ENCODE measurements at regions not wholly inside any gene's neighbourhood (a gene's known extent, or its start where the extent isn't known, plus 50 kb on each side); places are given as distances from the start of the nearest gene placed in this dataset.

GRCh38 chr18:67302043-67302442, 214.5 kb downstream of the DSEL start:
- Histone ChIP-seq H3K27ac (ENCODE audit: low read length) (no peak overlapping the region), H3K9me3 (replicated peaks; ENCODE audit: control insufficient read depth, low read depth, low read length) (peaks cover 14% of the 10 kb centered on the region), H3K4me1 (ENCODE audit: control insufficient read depth, insufficient read depth, low read length) (no peaks in the 10 kb centered on the region), H3K4me3 (ENCODE audit: low read length) (no peak overlapping the region), H3K27me3 (ENCODE audit: control insufficient read depth, insufficient read depth, low read length) (no peaks in the 10 kb centered on the region), H3K36me3 (ENCODE audit: control insufficient read depth, insufficient read depth, low read length) (no peaks in the 10 kb centered on the region)
- DNase-seq = no peak
- no CpG with 5 or more reads among the region's 1 CpG for whole genome bisulfite sequencing (ENCODE audit: insufficient coverage)

DNA sequence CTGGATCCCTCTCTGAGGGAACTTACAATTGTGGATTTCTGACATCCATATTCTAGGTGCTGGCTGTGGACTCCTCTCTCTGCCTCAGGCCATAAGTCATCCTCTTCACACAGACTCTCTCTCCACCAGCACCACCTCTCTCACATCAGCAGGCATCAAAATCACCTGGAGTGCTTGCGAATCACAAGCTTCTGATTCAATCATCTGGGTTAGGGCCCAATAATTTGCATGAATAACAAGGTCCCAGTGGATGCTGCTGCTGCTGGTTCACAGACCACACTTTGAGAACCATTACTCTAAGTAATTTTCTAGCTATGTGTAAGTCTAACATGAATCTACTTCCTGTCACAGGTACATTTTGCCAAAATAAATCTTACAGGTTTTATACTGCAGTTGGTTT, 214.9 kb downstream of the DSEL start:
- no peak for DNase-seq
- Histone ChIP-seq H3K27ac (ENCODE audit: low read length) (no peak overlapping the region), H3K36me3 (ENCODE audit: control insufficient read depth, insufficient read depth, low read length) (no peaks in the 10 kb centered on the region), H3K4me1 (ENCODE audit: control insufficient read depth, insufficient read depth, low read length) (no peaks in the 10 kb centered on the region), H3K27me3 (ENCODE audit: control insufficient read depth, insufficient read depth, low read length) (no peaks in the 10 kb centered on the region), H3K4me3 (ENCODE audit: low read length) (no peak overlapping the region), H3K9me3 (replicated peaks; ENCODE audit: control insufficient read depth, low read depth, low read length) (peaks cover 14% of the 10 kb centered on the region)
- no CpG with 5 or more reads among the region's 1 CpG for WGBS (ENCODE audit: insufficient coverage)

- H3K4me1 ChIP-seq (ENCODE audit: control insufficient read depth, insufficient read depth, low read length) = no peaks in the 10 kb centered on the region
- DNase-seq = no peak
- WGBS (ENCODE audit: insufficient coverage) = 92% methylated on average over 3 of the region's 4 CpGs
- H3K9me3 ChIP-seq (replicated peaks; ENCODE audit: control insufficient read depth, low read depth, low read length) = peaks cover 14% of the 10 kb centered on the region
- no peak overlapping the region for H3K4me3 ChIP-seq (ENCODE audit: low read length)
- no peak overlapping the region for H3K27ac ChIP-seq (ENCODE audit: low read length)
- H3K27me3 ChIP-seq (ENCODE audit: control insufficient read depth, insufficient read depth, low read length) = no peaks in the 10 kb centered on the region
- H3K36me3 ChIP-seq (ENCODE audit: control insufficient read depth, insufficient read depth, low read length) = no peaks in the 10 kb centered on the region
These were observed 216.0 kb downstream of the DSEL start for GRCh38 chr18:67300498-67300897.

- Histone ChIP-seq H3K27ac (ENCODE audit: low read length) (no peak overlapping the region), H3K4me1 (ENCODE audit: control insufficient read depth, insufficient read depth, low read length) (no peaks in the 10 kb centered on the region), H3K9me3 (replicated peaks; ENCODE audit: control insufficient read depth, low read depth, low read length) (no peaks in the 10 kb centered on the region), H3K27me3 (ENCODE audit: control insufficient read depth, insufficient read depth, low read length) (no peaks in the 10 kb centered on the region), H3K36me3 (ENCODE audit: control insufficient read depth, insufficient read depth, low read length) (no peaks in the 10 kb centered on the region), H3K4me3 (ENCODE audit: low read length) (no peak overlapping the region)
- no peak for DNase-seq
- WGBS (ENCODE audit: insufficient coverage) = 64% methylated on average over 2 of the region's 3 CpGs
These were observed 223.7 kb downstream of the DSEL start for GRCh38 chr18:67292814-67293213.

GRCh38 chr18:67290421-67290820, 226.1 kb downstream of the DSEL start:
- Histone ChIP-seq H3K27ac (ENCODE audit: low read length) (no peak overlapping the region), H3K27me3 (ENCODE audit: control insufficient read depth, insufficient read depth, low read length) (no peaks in the 10 kb centered on the region), H3K36me3 (ENCODE audit: control insufficient read depth, insufficient read depth, low read length) (no peaks in the 10 kb centered on the region), H3K4me3 (ENCODE audit: low read length) (no peak overlapping the region), H3K4me1 (ENCODE audit: control insufficient read depth, insufficient read depth, low read length) (no peaks in the 10 kb centered on the region), H3K9me3 (replicated peaks; ENCODE audit: control insufficient read depth, low read depth, low read length) (no peaks in the 10 kb centered on the region)
- no peak for DNase-seq
- no CpG with 5 or more reads among the region's 4 CpGs for WGBS (ENCODE audit: insufficient coverage)

DNA sequence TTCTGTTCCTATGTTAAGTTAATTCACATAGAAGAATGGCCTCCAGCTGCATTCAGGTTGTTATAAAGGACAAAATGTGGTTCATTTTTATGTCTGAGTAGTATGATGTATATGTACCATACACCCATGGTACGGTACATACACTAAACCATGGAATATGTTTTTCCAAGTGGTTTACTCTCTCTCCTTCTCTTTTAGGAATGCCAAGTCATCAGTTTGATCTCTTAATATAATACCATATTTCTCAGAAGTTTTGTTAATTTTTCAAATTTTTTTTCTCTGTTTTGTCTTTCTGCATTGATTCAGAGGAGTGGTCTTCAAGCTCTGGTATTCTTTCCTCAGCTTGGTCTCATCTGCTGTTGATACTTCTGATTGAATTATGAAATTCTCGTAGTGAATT, 230.9 kb downstream of the DSEL start:
- no peaks in the 10 kb centered on the region for H3K9me3 ChIP-seq (replicated peaks; ENCODE audit: control insufficient read depth, low read depth, low read length)
- no CpG with 5 or more reads among the region's 2 CpGs for WGBS (ENCODE audit: insufficient coverage)
- H3K4me3 ChIP-seq (ENCODE audit: low read length) = no peak overlapping the region
- H3K36me3 ChIP-seq (ENCODE audit: control insufficient read depth, insufficient read depth, low read length) = no peaks in the 10 kb centered on the region
- DNase-seq = no peak
- H3K27ac ChIP-seq (ENCODE audit: low read length) = no peak overlapping the region
- no peaks in the 10 kb centered on the region for H3K27me3 ChIP-seq (ENCODE audit: control insufficient read depth, insufficient read depth, low read length)
- no peaks in the 10 kb centered on the region for H3K4me1 ChIP-seq (ENCODE audit: control insufficient read depth, insufficient read depth, low read length)

- H3K27ac ChIP-seq (ENCODE audit: low read length) = no peak overlapping the region
- H3K9me3 ChIP-seq (replicated peaks; ENCODE audit: control insufficient read depth, low read depth, low read length) = no peaks in the 10 kb centered on the region
- H3K27me3 ChIP-seq (ENCODE audit: control insufficient read depth, insufficient read depth, low read length) = no peaks in the 10 kb centered on the region
- no peak overlapping the region for H3K4me3 ChIP-seq (ENCODE audit: low read length)
- H3K4me1 ChIP-seq (ENCODE audit: control insufficient read depth, insufficient read depth, low read length) = no peaks in the 10 kb centered on the region
- DNase-seq = peak; percentile 2
- H3K36me3 ChIP-seq (ENCODE audit: control insufficient read depth, insufficient read depth, low read length) = no peaks in the 10 kb centered on the region
These were observed 233.7 kb downstream of the DSEL start for GRCh38 chr18:67282796-67283195.

GRCh38 chr18:67281746-67282145, 234.8 kb downstream of the DSEL start:
- no peak overlapping the region for H3K27ac ChIP-seq (ENCODE audit: low read length)
- 83% methylated on average over 1 of the region's 1 CpG for WGBS (ENCODE audit: insufficient coverage)
- DNase-seq = no peak
- H3K27me3 ChIP-seq (ENCODE audit: control insufficient read depth, insufficient read depth, low read length) = no peaks in the 10 kb centered on the region
- H3K9me3 ChIP-seq (replicated peaks; ENCODE audit: control insufficient read depth, low read depth, low read length) = no peaks in the 10 kb centered on the region
- H3K4me3 ChIP-seq (ENCODE audit: low read length) = no peak overlapping the region
- H3K4me1 ChIP-seq (ENCODE audit: control insufficient read depth, insufficient read depth, low read length) = no peaks in the 10 kb centered on the region
- H3K36me3 ChIP-seq (ENCODE audit: control insufficient read depth, insufficient read depth, low read length) = no peaks in the 10 kb centered on the region

DNA sequence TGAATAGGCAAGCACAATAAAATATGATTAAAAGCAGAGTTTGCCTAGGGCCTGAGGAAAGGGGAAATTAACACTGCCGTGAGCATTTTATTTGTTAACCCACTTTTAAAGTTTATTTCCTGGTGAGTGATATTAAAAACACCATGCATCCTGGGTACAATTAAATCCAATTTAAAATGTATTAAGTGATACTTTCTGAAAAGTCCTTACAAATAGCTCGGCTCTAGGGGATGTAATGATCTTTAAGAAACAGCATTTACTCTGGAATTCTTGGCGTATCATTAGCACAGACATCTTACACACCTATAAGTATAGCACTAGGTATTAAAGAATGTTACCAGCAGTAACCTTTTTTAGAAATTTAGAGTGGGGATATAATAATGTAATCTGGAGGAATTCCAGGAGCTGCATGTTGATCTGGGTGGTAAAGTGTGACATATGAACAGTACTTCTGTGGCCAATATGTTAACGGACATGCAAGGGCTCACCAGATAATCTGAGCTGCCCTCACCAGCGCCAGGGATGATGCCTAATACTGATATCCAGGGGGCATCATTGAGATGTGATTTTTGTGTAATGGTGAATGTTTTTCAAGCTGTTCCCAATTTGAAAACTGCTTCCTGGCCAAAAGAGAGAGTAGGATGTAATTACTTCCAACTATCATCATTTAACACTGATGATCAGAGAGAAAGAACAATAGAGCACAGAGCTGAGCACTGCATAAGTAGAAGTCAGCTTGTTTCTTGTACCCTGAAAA, 235.9 kb downstream of the DSEL start:
- H3K4me3 ChIP-seq (ENCODE audit: low read length) = no peak overlapping the region
- no peaks in the 10 kb centered on the region for H3K27me3 ChIP-seq (ENCODE audit: control insufficient read depth, insufficient read depth, low read length)
- 69% methylated on average over 2 of the region's 5 CpGs for WGBS (ENCODE audit: insufficient coverage)
- DNase-seq = peak; percentile 4
- no peak overlapping the region for H3K27ac ChIP-seq (ENCODE audit: low read length)
- H3K4me1 ChIP-seq (ENCODE audit: control insufficient read depth, insufficient read depth, low read length) = no peaks in the 10 kb centered on the region
- H3K36me3 ChIP-seq (ENCODE audit: control insufficient read depth, insufficient read depth, low read length) = no peaks in the 10 kb centered on the region
- no peaks in the 10 kb centered on the region for H3K9me3 ChIP-seq (replicated peaks; ENCODE audit: control insufficient read depth, low read depth, low read length)

- Histone ChIP-seq H3K4me1 (ENCODE audit: control insufficient read depth, insufficient read depth, low read length) (no peaks in the 10 kb centered on the region), H3K9me3 (replicated peaks; ENCODE audit: control insufficient read depth, low read depth, low read length) (no peaks in the 10 kb centered on the region), H3K27ac (ENCODE audit: low read length) (no peak overlapping the region), H3K4me3 (ENCODE audit: low read length) (no peak overlapping the region), H3K27me3 (ENCODE audit: control insufficient read depth, insufficient read depth, low read length) (no peaks in the 10 kb centered on the region), H3K36me3 (ENCODE audit: control insufficient read depth, insufficient read depth, low read length) (no peaks in the 10 kb centered on the region)
- no CpG with 5 or more reads among the region's 3 CpGs for WGBS (ENCODE audit: insufficient coverage)
- DNase-seq = no peak
These were observed 236.5 kb downstream of the DSEL start for GRCh38 chr18:67279988-67280387.

GRCh38 chr18:67278984-67279383, 237.5 kb downstream of the DSEL start:
- Histone ChIP-seq H3K27me3 (ENCODE audit: control insufficient read depth, insufficient read depth, low read length) (no peaks in the 10 kb centered on the region), H3K27ac (ENCODE audit: low read length) (no peak overlapping the region), H3K9me3 (replicated peaks; ENCODE audit: control insufficient read depth, low read depth, low read length) (no peaks in the 10 kb centered on the region), H3K4me1 (ENCODE audit: control insufficient read depth, insufficient read depth, low read length) (no peaks in the 10 kb centered on the region), H3K4me3 (ENCODE audit: low read length) (no peak overlapping the region), H3K36me3 (ENCODE audit: control insufficient read depth, insufficient read depth, low read length) (no peaks in the 10 kb centered on the region)
- no peak for DNase-seq
- no CpG with 5 or more reads among the region's 2 CpGs for WGBS (ENCODE audit: insufficient coverage)
